ENCODE measurements at regions not wholly inside any gene's neighbourhood (a gene's known extent, or its start where the extent isn't known, plus 50 kb on each side); places are given as distances from the start of the nearest gene placed in this dataset.

GRCh38 chr5:66467564-66467963 is 128.6 kb upstream of the MAST4 start:
- Histone ChIP-seq H3K27me3 (ENCODE audit: control insufficient read depth in 1 of 2, insufficient read depth in 2 of 2, low read length in 2 of 2) (no peaks in the 10 kb centered on the region), H3K4me1 (ENCODE audit: insufficient read depth, low read length) (no peaks in the 10 kb centered on the region), H3K27ac (ENCODE audit: extremely low read length, insufficient read depth, low read length) (no peak overlapping the region), H3K36me3 (replicated peaks in 1 of 2; ENCODE audit: control insufficient read depth in 1 of 2, insufficient read depth in 2 of 2, low read length in 2 of 2) (no peaks in the 10 kb centered on the region), H3K9ac (ENCODE audit: insufficient read depth, low read depth, low read length) (no peak overlapping the region), H3K4me3 (replicated peaks in 1 of 3; ENCODE audit: insufficient read depth in 1 of 3, low read depth in 2 of 3, low read length in 3 of 3) (no peak overlapping the region), H4K20me1 (ENCODE audit: insufficient read depth, low read length) (no peaks in the 10 kb centered on the region), H2AFZ (ENCODE audit: low read length) (no peak overlapping the region), H3K79me2 (ENCODE audit: insufficient read depth, low read length) (no peaks in the 10 kb centered on the region), H3K9me3 (ENCODE audit: low read length) (peaks cover 30% of the 10 kb centered on the region), H3K4me2 (ENCODE audit: low read depth, low read length) (no peak overlapping the region)
- 70% methylated on average over 4 of the region's 4 CpGs for WGBS (ENCODE audit: low lambda C conversion rate)
- FAIRE-seq (no peak), DNase-seq (ENCODE audit: low spot score) (no peak), ATAC-seq (no peak)
- BruUV-seq (replicated peaks) = no TSS peak
- in situ Hi-C loops (cut with HindIII; ENCODE audit: extremely low pct_ligation_motif_present, low pct_unique_long_range_greater_than_20kb) (no loop called here), intact Hi-C loops (cut with micrococcal nuclease; ENCODE audit: unreplicated experiment) (no loop called here)
- ChIA-PET POLR2A (no interaction called here), CTCF (ENCODE audit: low intra/inter-chr PET ratio, low total read pairs) (no interaction called here)
- TF ChIP-seq YEATS2 (CRISPR knock-in tag; IDR thresholded peaks at IDR 0.05; ENCODE audit: borderline replicate concordance) = no peak
- TF ChIP-seq BRD4 (CRISPR knock-in tag; IDR thresholded peaks at IDR 0.05) = no peak
- TF ChIP-seq ZNF614 (CRISPR knock-in tag; IDR thresholded peaks at IDR 0.05; ENCODE audit: borderline replicate concordance) = no peak
- no peak for TF ChIP-seq ZNF552 (CRISPR knock-in tag; IDR thresholded peaks at IDR 0.05; ENCODE audit: borderline replicate concordance)
- no peak for TF ChIP-seq MZF1 (CRISPR knock-in tag; IDR thresholded peaks at IDR 0.05; ENCODE audit: borderline replicate concordance)
- no peak for TF ChIP-seq ZBTB42 (CRISPR knock-in tag; IDR thresholded peaks at IDR 0.05)
- TF ChIP-seq PHB2 (IDR thresholded peaks at IDR 0.05; ENCODE audit: partially characterized antibody) = no peak
- no peak for TF ChIP-seq ZC3H13 (CRISPR knock-in tag; IDR thresholded peaks at IDR 0.05)

GRCh38 chr5:66469684-66470083 is 126.5 kb upstream of the MAST4 start:
- H3K79me2 ChIP-seq (ENCODE audit: insufficient read depth, low read length) = no peaks in the 10 kb centered on the region
- H3K4me2 ChIP-seq (ENCODE audit: low read depth, low read length) = no peak overlapping the region
- no peak for FAIRE-seq
- ChIA-PET POLR2A (no interaction called here), CTCF (ENCODE audit: low intra/inter-chr PET ratio, low total read pairs) (no interaction called here)
- DNase-seq (ENCODE audit: low spot score) = no peak
- no peak overlapping the region for H3K4me3 ChIP-seq (replicated peaks in 1 of 3; ENCODE audit: insufficient read depth in 1 of 3, low read depth in 2 of 3, low read length in 3 of 3)
- no peaks in the 10 kb centered on the region for H3K27me3 ChIP-seq (ENCODE audit: control insufficient read depth in 1 of 2, insufficient read depth in 2 of 2, low read length in 2 of 2)
- H2AFZ ChIP-seq (ENCODE audit: low read length) = no peak overlapping the region
- no peak overlapping the region for H3K27ac ChIP-seq (ENCODE audit: extremely low read length, insufficient read depth, low read length)
- no TSS peak for BruUV-seq (replicated peaks)
- WGBS (ENCODE audit: low lambda C conversion rate) = 51% methylated on average over 1 of the region's 1 CpG
- H3K9ac ChIP-seq (ENCODE audit: insufficient read depth, low read depth, low read length) = no peak overlapping the region
- ATAC-seq = no peak
- H4K20me1 ChIP-seq (ENCODE audit: insufficient read depth, low read length) = no peaks in the 10 kb centered on the region
- intact Hi-C loops (cut with micrococcal nuclease; ENCODE audit: unreplicated experiment) = no loop called here
- in situ Hi-C loops (cut with HindIII; ENCODE audit: extremely low pct_ligation_motif_present, low pct_unique_long_range_greater_than_20kb) = no loop called here
- no peaks in the 10 kb centered on the region for H3K36me3 ChIP-seq (replicated peaks in 1 of 2; ENCODE audit: control insufficient read depth in 1 of 2, insufficient read depth in 2 of 2, low read length in 2 of 2)
- peaks cover 30% of the 10 kb centered on the region for H3K9me3 ChIP-seq (ENCODE audit: low read length)
- TF ChIP-seq ZFP36 (IDR thresholded peaks at IDR 0.05; ENCODE audit: borderline replicate concordance, low read depth, low read length, partially characterized antibody) = peak; percentile 16
- no peak for TF ChIP-seq SIX4 (CRISPR knock-in tag; IDR thresholded peaks at IDR 0.05)
- H3K4me1 ChIP-seq (ENCODE audit: insufficient read depth, low read length) = no peaks in the 10 kb centered on the region
